GM12878 (cell line): ENCODE measurements at regions not wholly inside any gene's neighbourhood (a gene's known extent, or its start where the extent isn't known, plus 50 kb on each side); places are given as distances from the start of the nearest gene placed in this dataset.

ENCODE experiments used
- ATAC-seq: fragments of 200-7000 bp; cut with Tn5 transposase; 3 replicates; pipeline ENCODE4 v1.9.1; 2020; ENCODE audit warnings: mild to moderate bottlenecking, moderate library complexity
- BruUV-seq: library from RNA; stranded (reverse); fragments of 400-500 nt; replicated peaks from 2 replicates; lab custom pipeline; 2021; lab: Mats Ljungman, UMichigan
- CTCF ChIA-PET: fragments of 300-600 bp; sonication (Branson Sonifier 250); formaldehyde crosslinking; extraction: SDS; loops from one replicate; lab custom pipeline; 2021; ENCODE audit warnings: inconsistent platforms; lab: Yijun Ruan, JAX
- POLR2A ChIA-PET: fragments of 350-600 bp; formaldehyde crosslinking; extraction: SDS; loops from one replicate; lab custom pipeline; 2021; ENCODE audit warnings: inconsistent platforms; lab: Charles Lee
- RAD21 ChIA-PET: fragments of 300-600 bp; sonication (Branson Sonifier 250); formaldehyde crosslinking; loops from one replicate; lab custom pipeline; 2023; ENCODE audit warnings: antibody characterized with exemption; ENCODE audit not compliant: unreplicated experiment; lab: Charles Lee
- SMC1A ChIA-PET: fragments of 300-600 bp; sonication (Branson Sonifier 250); formaldehyde crosslinking; loops from one replicate; lab custom pipeline; 2023; ENCODE audit not compliant: unreplicated experiment, uncharacterized antibody; lab: Charles Lee
- DNase-seq: peaks from one replicate; pipeline ENCODE4 v3.0.0-alpha.2; 2011; ENCODE audit warnings: low read depth, low spot score
- FAIRE-seq: peaks from 3 replicates; lab custom pipeline; 2011; peaks lifted over from hg19 to GRCh38; lab: Jason Lieb, UNC
- H2AFZ ChIP-seq: 2 replicates; pipeline ENCODE4 v1.6.0; 2011; ENCODE audit warnings: low read depth, low read length, control low read depth; ENCODE audit not compliant: control insufficient read depth
- H3K27ac ChIP-seq: 2 replicates; pipeline ENCODE4 v1.5.1; 2011; ENCODE audit warnings: control low read depth; ENCODE audit not compliant: control insufficient read depth, insufficient read depth
- H3K27me3 ChIP-seq, 2 experiments: replicated peaks in 1 of 2; 2 replicates each; pipeline versions ENCODE4 v1.6.0 to v1.6.1; 2011; ENCODE audit warnings: low read length in 1 of 2; ENCODE audit not compliant: control insufficient read depth in 2 of 2, insufficient read depth in 2 of 2
- H3K36me3 ChIP-seq, 2 experiments: 2 replicates each; pipeline ENCODE4 v1.5.1; 2011; ENCODE audit warnings: low read length in 1 of 2; ENCODE audit not compliant: control insufficient read depth in 2 of 2, insufficient read depth in 2 of 2
- H3K4me1 ChIP-seq: 2 replicates; pipeline ENCODE4 v1.6.1; 2011; ENCODE audit warnings: mild to moderate bottlenecking, low read length, moderate library complexity, mixed read lengths; ENCODE audit not compliant: control insufficient read depth, insufficient read depth
- H3K4me2 ChIP-seq: 2 replicates; pipeline ENCODE4 v1.6.0; 2011; ENCODE audit warnings: control low read depth; ENCODE audit not compliant: control insufficient read depth, insufficient read depth
- H3K4me3 ChIP-seq: fragments of 200-600 bp; sonication (generic); 2 replicates; pipeline ENCODE4 v1.5.1; 2016
- H3K79me2 ChIP-seq: 2 replicates; pipeline ENCODE4 v1.6.0; 2011; ENCODE audit warnings: low read length; ENCODE audit not compliant: control insufficient read depth, insufficient read depth
- H3K9ac ChIP-seq: 2 replicates; pipeline ENCODE4 v1.8.0; 2011; ENCODE audit warnings: low read length, control low read depth, mixed read lengths; ENCODE audit not compliant: control insufficient read depth, insufficient read depth
- H3K9me3 ChIP-seq: replicated peaks from 3 replicates; pipeline ENCODE4 v1.5.1; 2011; ENCODE audit warnings: mild to moderate bottlenecking, low read length; ENCODE audit not compliant: control insufficient read depth, insufficient read depth
- H4K20me1 ChIP-seq: 2 replicates; pipeline ENCODE4 v1.6.0; 2011; ENCODE audit not compliant: control insufficient read depth, insufficient read depth
- BMI1 ChIP-seq: fragments of 450-650 bp; IDR thresholded peaks from 2 replicates; pipeline ENCODE4 v1.6.1; 2016; ENCODE audit warnings: mild to moderate bottlenecking, moderate library complexity, borderline replicate concordance
- BRCA1 ChIP-seq: IDR thresholded peaks from 2 replicates; pipeline ENCODE4 v1.6.1; 2011; ENCODE audit warnings: low read depth, low read length, improper control_type of control experiment
- EGR1 ChIP-seq, 2 experiments: IDR thresholded peaks; 1 replicate in 1 of 2; 2 replicates in 1 of 2; pipeline ENCODE4 v1.6.1; 2011 to 2012; ENCODE audit warnings: low read depth in 2 of 2, low read length in 2 of 2, borderline replicate concordance in 1 of 2, mild to moderate bottlenecking in 1 of 2, moderate library complexity in 1 of 2
- HDAC2 ChIP-seq: fragments of 200-600 bp; sonication (generic); IDR thresholded peaks from 2 replicates; pipeline ENCODE4 v1.6.1; 2017
- NFYA ChIP-seq: IDR thresholded peaks from 2 replicates; pipeline ENCODE4 v1.6.1; 2011; ENCODE audit warnings: low read depth, mild to moderate bottlenecking, low read length, improper control_type of control experiment, borderline replicate concordance
- NR2F1 ChIP-seq: fragments of 450-650 bp; conservative IDR thresholded peaks from 2 replicates; pipeline ENCODE4 v1.6.1; 2017; ENCODE audit warnings: mild to moderate bottlenecking
- SMAD5 ChIP-seq: IDR thresholded peaks from 2 replicates; pipeline ENCODE4 v1.6.1; 2016; ENCODE audit warnings: antibody characterized with exemption, low read depth
- STAT3 ChIP-seq: IDR thresholded peaks from 2 replicates; pipeline ENCODE4 v1.6.1; 2011; ENCODE audit warnings: low read depth, low read length, improper control_type of control experiment
- USF2 ChIP-seq: IDR thresholded peaks from 2 replicates; pipeline ENCODE4 v1.6.1; 2011; ENCODE audit warnings: low read depth, low read length, improper control_type of control experiment, borderline replicate concordance
- YY1 ChIP-seq: IDR thresholded peaks from 2 replicates; pipeline ENCODE4 v1.6.1; 2011; ENCODE audit warnings: low read depth, mild to moderate bottlenecking, low read length
- ZNF274 ChIP-seq: IDR thresholded peaks from one replicate; pipeline ENCODE4 v1.8.0; 2011; ENCODE audit not compliant: insufficient read length, insufficient read depth
- ZNF622 ChIP-seq: fragments of 450-650 bp; IDR thresholded peaks from 2 replicates; pipeline ENCODE4 v1.6.1; 2017; ENCODE audit warnings: mild to moderate bottlenecking, inconsistent platforms
- WGBS: methylation state at CpG from one replicate; pipeline ENCODE4 v1.1.6; 2016; ENCODE audit warnings: low lambda C conversion rate; ENCODE audit not compliant: insufficient replicate concordance, insufficient coverage; ENCODE audit errors: missing lambda C conversion rate; 5-methylcytosine and 5-hydroxymethylcytosine counted together
- in situ Hi-C: fragments of 300-500 bp; cut with MboI; formaldehyde crosslinking; loops from 9 replicates; pipeline ENCODE4 v1.14.3; 2018; ENCODE audit warnings: mixed read lengths
- intact Hi-C: fragments of 100-400 bp; cut with micrococcal nuclease; formaldehyde crosslinking; loops from one replicate; pipeline ENCODE4 v1.14.2; 2022; ENCODE audit not compliant: unreplicated experiment
- TF ChIP-seq, protein P1 (sequence below): IDR thresholded peaks from 2 replicates; pipeline ENCODE4 v1.6.1; 2011; ENCODE audit warnings: mild to moderate bottlenecking, low read depth, low read length, moderate library complexity; ENCODE audit not compliant: insufficient replicate concordance

DNA sequence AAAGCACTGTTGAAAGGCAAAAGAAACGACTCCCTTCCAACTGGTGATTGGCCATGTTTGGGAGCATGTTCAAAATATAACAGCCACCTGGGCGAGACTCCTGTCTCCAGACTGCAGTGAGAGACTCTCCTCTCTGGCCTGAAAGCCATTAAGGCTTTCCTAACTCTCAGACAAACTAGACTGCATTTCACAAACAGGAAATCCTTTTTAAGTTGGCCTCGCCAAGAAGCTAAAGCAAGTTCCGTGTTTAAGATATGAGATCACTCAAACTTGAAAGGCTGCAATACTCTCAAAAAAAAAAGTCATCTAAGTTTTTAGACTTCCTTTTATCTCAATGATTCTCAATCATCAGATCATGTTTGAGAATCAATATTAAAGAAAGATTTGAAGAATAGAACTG, 117.0 kb downstream of the TFAP2A start:
- POLR2A ChIA-PET: no interaction called here
- Histone ChIP-seq H3K9me3 (no peaks in the 10 kb centered on the region), H2AFZ (no peak overlapping the region), H3K27me3 (no peaks in the 10 kb centered on the region), H3K36me3 (no peaks in the 10 kb centered on the region), H3K9ac (no peak overlapping the region), H3K4me3 (no peak overlapping the region), H4K20me1 (no peaks in the 10 kb centered on the region), H3K27ac (no peak overlapping the region), H3K4me2 (no peak overlapping the region), H3K79me2 (no peaks in the 10 kb centered on the region), H3K4me1 (no peaks in the 10 kb centered on the region)
- in situ Hi-C loops (no loop called here), intact Hi-C loops (no loop called here)
- FAIRE-seq (no peak), ATAC-seq (no peak), DNase-seq (no peak)
- no TSS peak for BruUV-seq
- CTCF ChIA-PET: no interaction called here
- no peak for TF ChIP-seq ZNF622
- TF ChIP-seq USF2: no peak
- no peak for TF ChIP-seq HDAC2
- TF ChIP-seq STAT3: no peak
- no peak for TF ChIP-seq NFYA
- no peak for TF ChIP-seq NR2F1
- TF ChIP-seq BMI1: no peak
- TF ChIP-seq YY1: no peak
- no peak for TF ChIP-seq ZNF274
- TF ChIP-seq, protein P1, sequence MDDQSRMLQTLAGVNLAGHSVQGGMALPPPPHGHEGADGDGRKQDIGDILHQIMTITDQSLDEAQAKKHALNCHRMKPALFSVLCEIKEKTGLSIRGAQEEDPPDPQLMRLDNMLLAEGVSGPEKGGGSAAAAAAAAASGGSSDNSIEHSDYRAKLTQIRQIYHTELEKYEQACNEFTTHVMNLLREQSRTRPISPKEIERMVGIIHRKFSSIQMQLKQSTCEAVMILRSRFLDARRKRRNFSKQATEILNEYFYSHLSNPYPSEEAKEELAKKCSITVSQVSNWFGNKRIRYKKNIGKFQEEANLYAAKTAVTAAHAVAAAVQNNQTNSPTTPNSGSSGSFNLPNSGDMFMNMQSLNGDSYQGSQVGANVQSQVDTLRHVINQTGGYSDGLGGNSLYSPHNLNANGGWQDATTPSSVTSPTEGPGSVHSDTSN: no peak
- TF ChIP-seq SMAD5: no peak
- TF ChIP-seq EGR1 (IDR thresholded peaks at IDR 0.05; ENCODE audit: borderline replicate concordance in 1 of 2, low read depth in 2 of 2, low read length in 2 of 2): no peak
- no peak for TF ChIP-seq BRCA1
- SMC1A ChIA-PET: no interaction called here
- RAD21 ChIA-PET: no interaction called here
- 0% methylated on average over 4 of the region's 4 CpGs for WGBS
